ENCODE measurements at regions not wholly inside any gene's neighbourhood (a gene's known extent, or its start where the extent isn't known, plus 50 kb on each side); places are given as distances from the start of the nearest gene placed in this dataset.

DNA sequence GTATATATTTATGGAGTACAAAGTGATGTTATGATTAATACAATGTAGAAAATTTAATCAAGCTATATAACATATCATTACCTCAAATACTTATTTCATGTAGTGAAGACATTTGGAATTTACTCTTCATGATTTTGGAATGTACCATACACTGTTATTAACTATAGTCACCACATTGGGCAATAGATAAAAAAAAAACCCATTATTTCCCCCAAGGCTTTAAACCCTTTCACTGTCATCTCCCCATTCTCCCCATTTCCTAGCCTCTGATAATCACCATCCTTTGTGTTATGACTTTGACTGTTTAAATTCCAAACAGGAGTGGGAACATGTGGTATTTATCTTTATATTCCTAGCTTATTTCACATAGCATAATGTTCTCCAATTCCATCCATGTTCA is 2189.1 kb upstream of the AGA start:
- H3K4me3 ChIP-seq = no peak overlapping the region
- no peak overlapping the region for H3K27ac ChIP-seq
- DNase-seq = no peak
- H3K9me3 ChIP-seq = no peaks in the 10 kb centered on the region
- TF ChIP-seq, protein P1, sequence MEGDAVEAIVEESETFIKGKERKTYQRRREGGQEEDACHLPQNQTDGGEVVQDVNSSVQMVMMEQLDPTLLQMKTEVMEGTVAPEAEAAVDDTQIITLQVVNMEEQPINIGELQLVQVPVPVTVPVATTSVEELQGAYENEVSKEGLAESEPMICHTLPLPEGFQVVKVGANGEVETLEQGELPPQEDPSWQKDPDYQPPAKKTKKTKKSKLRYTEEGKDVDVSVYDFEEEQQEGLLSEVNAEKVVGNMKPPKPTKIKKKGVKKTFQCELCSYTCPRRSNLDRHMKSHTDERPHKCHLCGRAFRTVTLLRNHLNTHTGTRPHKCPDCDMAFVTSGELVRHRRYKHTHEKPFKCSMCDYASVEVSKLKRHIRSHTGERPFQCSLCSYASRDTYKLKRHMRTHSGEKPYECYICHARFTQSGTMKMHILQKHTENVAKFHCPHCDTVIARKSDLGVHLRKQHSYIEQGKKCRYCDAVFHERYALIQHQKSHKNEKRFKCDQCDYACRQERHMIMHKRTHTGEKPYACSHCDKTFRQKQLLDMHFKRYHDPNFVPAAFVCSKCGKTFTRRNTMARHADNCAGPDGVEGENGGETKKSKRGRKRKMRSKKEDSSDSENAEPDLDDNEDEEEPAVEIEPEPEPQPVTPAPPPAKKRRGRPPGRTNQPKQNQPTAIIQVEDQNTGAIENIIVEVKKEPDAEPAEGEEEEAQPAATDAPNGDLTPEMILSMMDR (IDR thresholded peaks at IDR 0.05) = no peak
- H3K4me1 ChIP-seq = no peaks in the 10 kb centered on the region
- ATAC-seq = no peak
- intact Hi-C loops (cut with DNase I) = no loop called here
- H3K27me3 ChIP-seq = no peaks in the 10 kb centered on the region
- no peaks in the 10 kb centered on the region for H3K36me3 ChIP-seq

GRCh38 chr4:179634862-179635261 is 2192.6 kb upstream of the AGA start:
- H3K36me3 ChIP-seq = no peaks in the 10 kb centered on the region
- intact Hi-C loops (cut with DNase I) = no loop called here
- DNase-seq = no peak
- no peaks in the 10 kb centered on the region for H3K27me3 ChIP-seq
- no peak for ATAC-seq
- H3K4me1 ChIP-seq = no peaks in the 10 kb centered on the region
- no peaks in the 10 kb centered on the region for H3K9me3 ChIP-seq
- H3K27ac ChIP-seq = no peak overlapping the region
- TF ChIP-seq, protein P1 (IDR thresholded peaks at IDR 0.05) = no peak
- H3K4me3 ChIP-seq = no peak overlapping the region

- Histone ChIP-seq H3K27me3 (no peaks in the 10 kb centered on the region), H3K36me3 (no peaks in the 10 kb centered on the region), H3K27ac (no peak overlapping the region), H3K4me3 (no peak overlapping the region), H3K9me3 (no peaks in the 10 kb centered on the region), H3K4me1 (no peaks in the 10 kb centered on the region)
- TF ChIP-seq, protein P1 (IDR thresholded peaks at IDR 0.05) = no peak
- intact Hi-C loops (cut with DNase I) = no loop called here
- DNase-seq (no peak), ATAC-seq (no peak)
Measured at GRCh38 chr4:179662522-179662921, 2220.3 kb upstream of the AGA start.

DNA sequence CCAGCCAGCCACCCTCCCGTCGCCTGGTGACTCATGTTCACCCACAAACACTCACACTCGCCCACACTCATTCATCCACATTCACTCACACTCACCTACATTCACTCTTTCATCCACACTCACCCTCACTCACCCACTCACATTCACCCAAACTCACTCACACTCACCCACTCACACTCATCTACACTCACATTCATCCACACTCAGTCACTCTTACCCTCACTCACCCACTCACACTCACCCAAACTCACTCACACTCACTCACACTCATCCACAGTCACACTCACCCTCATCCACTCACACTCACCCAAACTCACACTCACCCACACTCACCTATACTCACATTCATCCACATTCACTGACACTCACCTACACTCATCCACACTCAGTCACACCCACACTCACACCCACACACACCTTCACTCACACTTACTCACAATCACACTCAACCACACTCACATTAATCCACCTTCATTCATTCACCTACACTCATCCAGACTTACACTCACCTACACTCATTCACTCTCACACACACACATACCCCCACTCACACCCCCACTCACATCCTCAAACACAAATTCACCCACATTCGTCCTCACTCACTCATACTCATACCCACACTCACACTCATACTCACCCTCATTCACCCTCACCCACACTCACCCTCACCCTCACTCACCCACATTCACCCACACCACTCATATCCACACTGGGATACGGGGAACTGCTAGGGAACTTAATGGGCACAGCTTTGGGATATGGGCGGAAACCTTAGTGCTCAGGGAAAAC is 2221.6 kb upstream of the AGA start:
- H3K4me3 ChIP-seq = no peak overlapping the region
- intact Hi-C loops (cut with DNase I) = no loop called here
- DNase-seq (peak; percentile 48), ATAC-seq (peak; percentile 41)
- H3K27me3 ChIP-seq = no peaks in the 10 kb centered on the region
- TF ChIP-seq, protein P1 (IDR thresholded peaks at IDR 0.05) = no peak
- H3K9me3 ChIP-seq = no peaks in the 10 kb centered on the region
- no peak overlapping the region for H3K27ac ChIP-seq
- H3K4me1 ChIP-seq = no peaks in the 10 kb centered on the region
- no peaks in the 10 kb centered on the region for H3K36me3 ChIP-seq

DNA sequence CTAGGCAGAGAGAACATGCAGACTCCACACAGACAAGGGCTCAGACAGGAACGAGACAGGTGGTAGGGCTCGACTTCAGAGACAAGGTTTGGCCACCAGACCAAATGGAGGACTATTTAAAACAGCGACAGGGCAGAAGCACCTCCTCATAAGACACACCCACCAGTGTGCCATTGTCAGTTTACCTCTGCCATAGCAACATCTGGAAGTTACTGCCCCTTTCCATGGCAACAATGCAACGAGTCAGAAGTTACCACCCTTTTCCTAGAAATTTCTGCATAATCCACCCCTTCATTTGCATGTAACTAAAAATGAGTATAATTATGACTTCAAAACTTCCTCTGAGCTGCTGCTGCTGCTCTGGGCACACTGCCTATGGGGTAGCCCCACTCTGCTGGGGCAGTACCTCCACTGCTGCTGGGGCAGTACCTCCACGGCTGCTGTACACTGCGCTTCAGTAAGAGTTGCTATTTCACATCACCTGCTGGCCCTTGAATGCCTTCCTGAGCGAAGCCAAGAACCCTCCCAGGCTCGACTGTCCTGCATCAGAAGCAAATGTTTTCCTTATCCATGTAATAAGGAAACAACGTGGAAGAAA is 2222.3 kb upstream of the AGA start:
- DNase-seq = no peak
- no peak for ATAC-seq
- no peaks in the 10 kb centered on the region for H3K36me3 ChIP-seq
- H3K4me3 ChIP-seq = no peak overlapping the region
- intact Hi-C loops (cut with DNase I) = no loop called here
- TF ChIP-seq, protein P1 (IDR thresholded peaks at IDR 0.05) = no peak
- H3K27me3 ChIP-seq = no peaks in the 10 kb centered on the region
- no peak overlapping the region for H3K27ac ChIP-seq
- no peaks in the 10 kb centered on the region for H3K4me1 ChIP-seq
- H3K9me3 ChIP-seq = no peaks in the 10 kb centered on the region
